NCI-H2171 (cell line): ENCODE measurements at regions not wholly inside any gene's neighbourhood (a gene's known extent, or its start where the extent isn't known, plus 50 kb on each side); places are given as distances from the start of the nearest gene placed in this dataset.

ENCODE experiments used
- DNase-seq: peaks from one replicate; lab custom pipeline; 2025; lab: John Stamatoyannopoulos, UW

- DNase-seq, result no peak
Measured at GRCh38 chr2:198339116-198339515, 534.7 kb downstream of the PLCL1 start.

- no peak for DNase-seq
Measured at GRCh38 chr2:198337368-198337767, 533.0 kb downstream of the PLCL1 start.

- DNase-seq, result no peak
Measured at GRCh38 chr2:198328454-198328853, 524.1 kb downstream of the PLCL1 start.

DNA sequence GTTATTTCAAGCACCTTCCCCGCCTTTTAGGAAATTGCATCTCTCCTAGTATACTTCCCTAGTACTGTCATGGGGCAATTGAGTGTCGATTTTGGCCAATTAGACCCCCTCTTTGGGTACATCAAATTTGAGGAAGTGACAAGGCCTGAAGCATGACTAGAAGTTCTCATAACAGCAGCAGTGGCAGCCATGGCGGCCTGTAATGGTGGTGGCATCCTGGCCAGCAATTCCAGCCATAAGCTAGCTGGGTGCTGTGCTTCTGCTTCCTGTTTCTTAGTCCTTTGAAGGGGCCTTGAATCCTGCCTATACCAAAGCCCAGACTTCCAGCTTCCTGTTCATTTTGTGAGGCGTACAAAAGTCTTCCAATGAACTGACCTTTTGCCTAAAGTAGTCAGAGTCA is 523.1 kb downstream of the PLCL1 start:
- no peak for DNase-seq

DNA sequence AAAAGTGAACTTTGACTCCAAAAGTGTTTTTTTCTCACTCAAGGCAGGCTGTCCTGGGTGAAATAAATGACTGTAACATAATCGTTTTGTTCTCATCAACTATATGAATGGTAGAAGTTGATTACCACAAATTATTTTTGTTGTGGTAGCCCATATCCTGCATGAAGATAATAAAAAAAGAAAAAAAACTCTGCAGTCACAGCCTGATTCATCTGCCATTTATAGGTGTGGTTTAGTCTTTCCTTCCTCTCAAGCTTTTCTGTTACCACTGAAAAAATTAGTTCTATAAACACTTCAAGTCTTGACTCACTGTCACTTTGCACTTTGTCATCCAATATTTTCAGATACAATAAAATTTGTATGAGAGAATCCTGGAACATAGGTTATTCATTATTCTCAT is 522.0 kb downstream of the PLCL1 start:
- DNase-seq, result no peak

- DNase-seq, result no peak
Measured at GRCh38 chr2:198325359-198325758, 521.0 kb downstream of the PLCL1 start.

DNA sequence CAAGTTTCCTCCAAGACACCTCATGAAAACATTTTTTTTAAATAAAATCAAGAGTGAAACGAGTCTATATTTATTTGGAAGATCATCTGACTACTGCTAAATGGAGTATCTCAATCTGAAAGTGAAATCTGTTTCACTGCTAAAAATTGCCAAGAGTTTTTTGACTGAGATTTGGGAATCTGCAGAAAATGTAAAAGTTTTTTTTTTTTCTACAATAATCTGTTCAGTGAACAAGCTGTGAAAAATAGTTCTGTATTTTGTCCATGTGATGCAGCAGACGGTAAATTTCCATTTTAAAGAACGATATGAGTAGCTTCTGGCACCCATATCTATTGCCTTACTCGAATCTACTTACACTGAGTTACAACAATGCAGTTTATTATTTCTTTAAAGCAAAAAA is 519.7 kb downstream of the PLCL1 start:
- no peak for DNase-seq

- DNase-seq, result no peak
Measured at GRCh38 chr2:198322275-198322674, 517.9 kb downstream of the PLCL1 start.

- no peak for DNase-seq
Measured at GRCh38 chr2:198321522-198322088, 517.2 kb downstream of the PLCL1 start.

DNA sequence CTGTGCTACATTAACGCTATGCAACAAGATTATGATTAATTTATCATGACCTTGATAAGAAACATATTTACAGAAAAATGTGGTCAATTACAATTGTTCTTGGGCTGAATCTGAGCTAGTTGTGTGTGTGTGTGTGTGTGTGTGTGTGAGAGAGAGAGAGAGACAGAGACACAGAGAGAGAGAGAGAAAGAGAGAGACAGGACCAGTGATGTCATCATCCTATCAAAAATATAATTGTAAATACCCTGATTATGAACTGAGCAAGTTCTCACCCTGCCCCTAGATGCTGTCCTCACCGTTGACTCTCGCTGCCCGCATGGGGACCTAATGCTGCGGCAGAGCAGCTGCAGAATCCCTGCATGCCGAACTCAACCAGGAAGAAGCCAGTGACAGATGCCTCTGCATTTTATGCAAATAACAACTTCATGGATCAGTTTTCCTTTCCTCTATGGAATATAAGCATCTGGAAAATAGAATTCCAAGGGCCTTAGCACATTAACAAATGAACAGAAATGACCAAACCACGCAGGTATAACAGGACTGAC is 512.5 kb downstream of the PLCL1 start:
- DNase-seq, result no peak

GRCh38 chr2:198315791-198316630 is 511.6 kb downstream of the PLCL1 start:
- DNase-seq, result no peak

GRCh38 chr2:198314559-198315153 is 510.3 kb downstream of the PLCL1 start:
- peak; percentile 2 for DNase-seq

GRCh38 chr2:198312596-198313483 is 508.4 kb downstream of the PLCL1 start:
- no peak for DNase-seq

DNA sequence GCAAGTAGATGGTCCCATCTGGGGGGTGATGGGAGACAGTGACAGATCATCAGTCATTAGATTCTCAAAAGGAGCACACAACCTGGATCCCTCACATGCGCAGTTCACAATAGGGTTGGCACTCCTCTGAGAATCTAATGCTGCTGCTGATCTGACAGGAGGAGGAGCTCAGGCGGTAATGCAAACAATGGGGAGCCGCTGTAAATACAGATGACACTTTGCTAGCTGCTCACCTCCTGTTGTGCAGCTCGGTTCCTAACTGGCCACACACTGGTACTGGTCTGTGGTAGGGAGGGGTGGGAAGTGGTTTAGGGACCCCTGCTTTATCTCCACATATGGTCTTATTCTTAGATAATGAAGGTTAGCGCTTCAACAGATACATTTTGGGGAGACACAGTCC is 506.6 kb downstream of the PLCL1 start:
- DNase-seq, result no peak

- DNase-seq, result peak; percentile 2
Measured at GRCh38 chr2:198309673-198310280, 505.4 kb downstream of the PLCL1 start.

GRCh38 chr2:198309081-198309480 is 504.7 kb downstream of the PLCL1 start:
- DNase-seq, result no peak

GRCh38 chr2:198308368-198308767 is 504.0 kb downstream of the PLCL1 start:
- no peak for DNase-seq

DNA sequence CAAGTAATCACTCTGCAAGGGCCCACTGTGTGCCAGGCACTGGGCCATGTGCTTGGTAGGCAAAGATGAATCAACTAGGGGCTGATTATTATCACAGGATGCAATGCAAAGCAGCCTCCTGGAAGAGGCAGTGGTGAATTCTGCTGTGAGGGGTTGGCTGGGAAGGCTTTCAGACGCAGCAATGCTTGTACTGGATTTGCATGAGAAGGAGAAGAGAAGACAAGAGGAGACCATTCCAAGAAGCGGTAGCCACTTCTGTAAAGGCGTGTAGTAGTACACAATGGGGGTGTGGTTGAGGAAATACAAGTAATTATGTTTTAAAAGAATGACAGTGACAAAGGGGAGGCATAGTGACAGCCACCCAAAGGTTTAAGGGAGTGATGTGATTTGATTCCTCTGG is 502.7 kb downstream of the PLCL1 start:
- DNase-seq, result no peak

GRCh38 chr2:198304859-198305258 is 500.5 kb downstream of the PLCL1 start:
- no peak for DNase-seq

GRCh38 chr2:198297350-198297749 is 493.0 kb downstream of the PLCL1 start:
- DNase-seq, result no peak

DNA sequence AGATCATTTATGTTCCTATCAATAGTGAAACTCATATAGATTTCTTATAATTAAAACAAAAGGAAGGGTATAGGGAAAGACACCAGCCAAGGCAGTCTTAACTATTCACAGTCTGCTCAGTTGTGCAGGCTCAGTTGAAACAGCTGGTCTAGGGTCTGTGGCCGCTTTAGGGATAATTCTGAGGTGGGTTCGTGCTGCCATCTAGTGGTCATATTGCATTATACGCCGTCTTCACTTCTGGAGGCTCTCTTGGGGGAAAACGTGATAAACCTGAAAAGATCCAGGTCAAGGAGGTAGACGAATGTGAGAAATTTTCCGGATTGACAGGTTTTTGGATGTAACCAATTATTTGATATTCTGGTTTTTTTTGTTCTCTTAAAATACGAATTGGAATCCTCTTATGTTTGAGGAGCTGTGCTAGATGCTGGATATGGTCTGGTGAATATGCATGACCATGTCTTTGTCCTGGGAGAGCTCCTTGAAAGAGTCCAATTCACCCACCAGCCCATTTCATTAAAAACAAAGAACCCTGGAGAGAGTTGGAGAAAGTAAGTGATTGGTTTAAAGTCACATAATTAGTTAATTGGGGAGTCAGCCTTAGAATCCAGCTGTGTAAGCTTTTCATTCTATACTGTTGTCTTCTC is 492.4 kb downstream of the PLCL1 start:
- peak; percentile 55 for DNase-seq
